Body of pancreas (tissue), 4 donors: ENCODE measurements at regions not wholly inside any gene's neighbourhood (a gene's known extent, or its start where the extent isn't known, plus 50 kb on each side); places are given as distances from the start of the nearest gene placed in this dataset.

Experiments used
- ATAC-seq: fragments of 150-250 bp; one replicate; pipeline ENCODE4 v1.9.1; 2016
- DNase-seq, 4 donors: peaks; one replicate each; pipeline ENCODE4 v3.0.0-alpha.2; 2019
- H3K27ac ChIP-seq, 4 donors: fragments of 200-600 bp; sonication (generic); 1 replicate in 3 of 4; 2 replicates in 1 of 4; pipeline versions ENCODE4 v1.5.1 to v1.6.1; 2016 to 2019; ENCODE audit warnings: mild to moderate bottlenecking in 1 of 4, mixed read lengths in 1 of 4, moderate library complexity in 1 of 4
- H3K27me3 ChIP-seq, 2 donors: fragments of 200-600 bp; sonication (generic); one replicate each; pipeline ENCODE4 v1.6.0; 2016; ENCODE audit warnings: mild to moderate bottlenecking in 1 of 2
- H3K36me3 ChIP-seq, 2 donors: fragments of 200-600 bp; sonication (generic); replicated peaks in 1 of 2; 2 replicates each; pipeline ENCODE4 v1.5.1; 2016; ENCODE audit warnings: low read depth in 2 of 2; ENCODE audit not compliant: insufficient read depth in 1 of 2
- H3K4me1 ChIP-seq: fragments of 200-600 bp; sonication (generic); one replicate; pipeline ENCODE4 v1.6.0; 2016
- H3K4me3 ChIP-seq, 2 donors: fragments of 200-600 bp; sonication (generic); 1 replicate in 1 of 2; 2 replicates in 1 of 2; pipeline ENCODE4 v1.5.1; 2016 to 2019
- H3K9me3 ChIP-seq, 3 donors: fragments of 200-600 bp; sonication (generic); 1 replicate in 2 of 3; 2 replicates in 1 of 3; pipeline ENCODE4 v1.5.1; 2016
- CTCF ChIP-seq, 7 experiments: fragments of 450-650 bp in 4 of 7; fragments of 200-600 bp in 3 of 7; sonication (generic) in 3 of 7; IDR thresholded peaks; one replicate each; pipeline ENCODE4 v1.5.1; 2016 to 2019; ENCODE audit warnings: antibody characterized with exemption in 7 of 7
- POLR2A ChIP-seq, 3 donors: fragments of 450-650 bp; IDR thresholded peaks; one replicate each; pipeline ENCODE4 v1.6.1; 2016; ENCODE audit warnings: antibody characterized with exemption in 3 of 3, mild to moderate bottlenecking in 2 of 3
- WGBS, 2 donors: methylation state at CpG; one replicate each; pipeline ENCODE4 v1.1.5; 2017; 5-methylcytosine and 5-hydroxymethylcytosine counted together
- intact Hi-C: fragments of 100-400 bp; cut with DNase I; formaldehyde crosslinking; loops from one replicate; pipeline ENCODE4 v1.15.1; 2023

DNA sequence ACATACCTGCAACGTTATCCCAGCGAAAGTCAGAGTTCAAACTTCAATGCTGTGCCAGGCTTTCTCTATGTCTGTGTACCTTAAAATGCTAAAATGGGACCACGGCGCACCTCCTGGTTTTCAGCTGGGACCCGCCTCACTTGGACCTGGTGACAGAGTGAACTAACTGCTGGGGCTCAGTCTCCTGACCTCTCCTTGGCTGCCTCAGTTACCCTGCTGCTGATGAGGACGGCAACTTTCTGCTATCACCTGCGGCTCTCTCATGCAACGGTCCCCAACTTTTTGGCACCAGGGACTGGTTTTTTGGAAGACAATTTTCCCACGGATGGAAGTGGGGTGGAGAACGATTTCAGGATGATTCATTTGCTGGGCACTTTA is 402.8 kb downstream of the BRD1 start:
- H3K27me3 ChIP-seq, result no peaks in the 10 kb centered on the region
- H3K36me3 ChIP-seq, result no peaks in the 10 kb centered on the region
- no peak for ATAC-seq
- no peak for DNase-seq
- TF ChIP-seq POLR2A (IDR thresholded peaks at IDR 0.05), result no peak
- no peak for TF ChIP-seq CTCF (IDR thresholded peaks at IDR 0.05)
- H3K4me1 ChIP-seq, result no peaks in the 10 kb centered on the region
- no peak overlapping the region for H3K27ac ChIP-seq
- intact Hi-C loops, result no loop called here
- WGBS, 2 donors, result 42 to 49% methylated on average over 10 of the region's 10 CpGs
- no peak overlapping the region for H3K4me3 ChIP-seq
- peaks cover 0 to 4% (median 0%) of the 10 kb centered on the region in 3 donors for H3K9me3 ChIP-seq

DNA sequence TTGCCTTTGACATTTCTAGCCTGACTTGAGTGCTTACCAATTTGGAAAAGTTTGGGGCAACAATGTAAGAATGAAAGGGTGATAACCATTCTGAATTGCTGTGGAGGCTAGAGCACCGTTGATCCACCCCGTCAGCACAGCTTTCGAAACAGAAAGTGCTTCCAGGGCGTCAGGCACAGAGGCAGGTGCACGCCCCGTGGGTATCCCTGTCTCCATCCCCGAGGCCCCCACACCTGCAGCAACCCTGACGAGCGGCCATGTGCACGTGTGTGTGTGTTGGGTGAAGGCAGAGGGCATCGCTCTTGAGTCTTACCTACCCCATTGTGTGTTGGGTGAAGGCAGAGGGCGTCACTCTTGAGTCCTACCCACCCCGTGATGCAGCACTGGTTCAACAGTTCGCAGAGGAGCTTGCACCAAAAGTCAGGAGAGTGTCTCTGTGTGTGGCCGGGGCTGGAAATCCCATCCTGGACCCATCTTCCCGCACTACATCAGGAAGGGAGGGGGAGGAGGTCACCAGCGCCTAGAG is 404.5 kb downstream of the BRD1 start:
- no peak overlapping the region for H3K4me3 ChIP-seq
- H3K27ac ChIP-seq, result no peak overlapping the region
- H3K36me3 ChIP-seq, result no peaks in the 10 kb centered on the region
- intact Hi-C loops, result no loop called here
- no peaks in the 10 kb centered on the region for H3K27me3 ChIP-seq
- 61 to 71% methylated on average over 6 to 17 of the region's 17 CpGs for WGBS, 2 donors
- ATAC-seq (no peak), DNase-seq (no peak)
- H3K4me1 ChIP-seq, result no peaks in the 10 kb centered on the region
- H3K9me3 ChIP-seq, result peaks cover 0 to 4% (median 0%) of the 10 kb centered on the region in 3 donors
- TF ChIP-seq POLR2A (IDR thresholded peaks at IDR 0.05) (no peak), CTCF (IDR thresholded peaks at IDR 0.05) (no peak)

DNA sequence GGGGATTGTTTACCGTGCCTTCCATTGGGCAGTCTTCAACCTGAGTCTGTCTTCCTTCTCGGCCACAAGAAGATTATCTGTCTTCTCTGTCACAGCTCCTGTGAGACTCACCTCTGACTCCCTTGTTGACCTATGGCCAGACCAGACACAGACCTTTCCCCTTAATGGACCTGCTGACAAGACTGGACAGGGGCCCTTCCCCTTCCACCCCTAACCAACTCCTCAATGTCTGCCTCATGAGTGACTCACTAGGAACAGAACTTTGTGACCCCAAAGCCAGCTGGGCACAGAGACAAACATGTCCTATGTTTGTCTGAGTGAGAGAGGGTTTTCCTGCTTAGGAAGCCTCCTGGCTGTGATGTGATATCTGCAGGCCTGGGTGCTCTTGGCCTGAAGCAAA is 405.0 kb downstream of the BRD1 start:
- Histone ChIP-seq H3K4me3 (no peak overlapping the region), H3K36me3 (no peaks in the 10 kb centered on the region), H3K4me1 (no peaks in the 10 kb centered on the region), H3K9me3 (peaks cover 0 to 4% (median 0%) of the 10 kb centered on the region in 3 donors), H3K27me3 (no peaks in the 10 kb centered on the region), H3K27ac (no peak overlapping the region)
- no peak for DNase-seq
- WGBS, 2 donors, result 36 to 49% methylated on average over 2 of the region's 2 CpGs
- intact Hi-C loops, result no loop called here
- ATAC-seq, result no peak
- TF ChIP-seq POLR2A (IDR thresholded peaks at IDR 0.05) (no peak), CTCF (IDR thresholded peaks at IDR 0.05) (no peak)

GRCh38 chr22:49420651-49421050 is 407.0 kb downstream of the BRD1 start:
- 79 to 85% methylated on average over 13 of the region's 13 CpGs for WGBS, 2 donors
- H3K36me3 ChIP-seq, result no peaks in the 10 kb centered on the region
- H3K27ac ChIP-seq, result no peak overlapping the region
- intact Hi-C loops, result no loop called here
- no peak for DNase-seq
- no peak overlapping the region for H3K4me3 ChIP-seq
- H3K27me3 ChIP-seq, result no peaks in the 10 kb centered on the region
- TF ChIP-seq CTCF (IDR thresholded peaks at IDR 0.05) (no peak), POLR2A (IDR thresholded peaks at IDR 0.05) (no peak)
- no peaks in the 10 kb centered on the region for H3K4me1 ChIP-seq
- peaks cover 0 to 4% (median 0%) of the 10 kb centered on the region in 3 donors for H3K9me3 ChIP-seq
- no peak for ATAC-seq

DNA sequence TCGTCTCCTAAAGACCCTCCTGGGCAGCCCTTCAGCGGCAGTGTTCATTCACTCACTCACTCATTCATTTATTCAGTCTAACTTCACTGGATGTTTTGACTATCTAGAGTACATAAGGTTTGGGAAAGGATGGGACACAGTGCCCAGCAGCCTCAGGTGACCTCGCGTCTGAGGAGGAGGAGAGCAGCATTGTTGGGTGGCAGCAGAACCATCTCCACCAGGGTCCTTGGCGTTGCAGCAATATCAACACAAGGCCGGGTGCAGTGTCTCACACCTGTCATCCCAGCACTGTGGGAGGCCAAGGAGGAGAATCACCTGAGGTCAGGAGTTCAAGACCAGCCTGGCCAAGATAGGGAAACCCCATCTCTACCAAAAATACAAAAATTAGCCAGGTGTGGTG is 408.0 kb downstream of the BRD1 start:
- Histone ChIP-seq H3K4me1 (no peaks in the 10 kb centered on the region), H3K4me3 (no peak overlapping the region), H3K27ac (no peak overlapping the region), H3K36me3 (no peaks in the 10 kb centered on the region), H3K9me3 (peaks cover 0 to 4% (median 0%) of the 10 kb centered on the region in 3 donors), H3K27me3 (no peaks in the 10 kb centered on the region)
- ATAC-seq, result no peak
- no peak for TF ChIP-seq POLR2A (IDR thresholded peaks at IDR 0.05)
- TF ChIP-seq CTCF (IDR thresholded peaks at IDR 0.05), result no peak
- intact Hi-C loops, result loop anchor here (10.0 kb wide), 1 partner anchor 65 kb away; no protein-coding TSS in a partner anchor
- DNase-seq, result no peak
- WGBS, 2 donors, result 67 to 74% methylated on average over 6 of the region's 6 CpGs
